Activated CD4-positive, CD25-positive, alpha-beta regulatory T cell treated with anti-CD3 and anti-CD28 coated beads, Interleukin-2, amount 50 U/mL, for 72 hours (primary cell): ENCODE measurements at regions not wholly inside any gene's neighbourhood (a gene's known extent, or its start where the extent isn't known, plus 50 kb on each side); places are given as distances from the start of the nearest gene placed in this dataset.

Experiments
- DNase-seq: peaks from one replicate; pipeline ENCODE4 v3.0.0; 2021

GRCh38 chr5:73994963-73995362, 369.0 kb downstream of the ARHGEF28 start:
- no peak for DNase-seq
